SKM-1 treated with dmso at 0.1 percent for 144 hours (cell line): ENCODE measurements at regions not wholly inside any gene's neighbourhood (a gene's known extent, or its start where the extent isn't known, plus 50 kb on each side); places are given as distances from the start of the nearest gene placed in this dataset.

Experiments used
- DNase-seq: peaks from one replicate; lab custom pipeline; 2025; ENCODE audit not compliant: unreplicated experiment; lab: John Stamatoyannopoulos, UW

DNA sequence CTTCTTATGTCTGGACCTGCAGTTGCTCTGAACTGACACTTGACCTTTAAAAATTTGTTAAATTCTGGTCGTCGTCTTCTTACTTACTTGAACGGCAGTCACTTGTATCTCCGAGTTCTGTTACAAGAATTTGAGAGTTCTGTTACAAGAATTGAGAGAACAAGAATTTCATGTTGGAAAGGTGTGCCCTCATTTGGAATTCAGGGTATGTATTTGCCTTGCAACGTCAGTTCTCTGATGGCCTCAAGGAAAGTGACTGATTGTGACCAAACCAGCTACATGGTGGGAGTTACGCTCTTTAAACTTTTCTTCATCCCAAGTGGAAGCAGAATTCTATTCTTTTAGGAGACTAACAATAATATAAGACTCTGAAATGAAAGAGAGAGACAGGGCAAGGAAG is 320.0 kb upstream of the TRIB2 start:
- DNase-seq = no peak

- DNase-seq = no peak
These were observed 318.9 kb upstream of the TRIB2 start for GRCh38 chr2:12397854-12398253.

DNA sequence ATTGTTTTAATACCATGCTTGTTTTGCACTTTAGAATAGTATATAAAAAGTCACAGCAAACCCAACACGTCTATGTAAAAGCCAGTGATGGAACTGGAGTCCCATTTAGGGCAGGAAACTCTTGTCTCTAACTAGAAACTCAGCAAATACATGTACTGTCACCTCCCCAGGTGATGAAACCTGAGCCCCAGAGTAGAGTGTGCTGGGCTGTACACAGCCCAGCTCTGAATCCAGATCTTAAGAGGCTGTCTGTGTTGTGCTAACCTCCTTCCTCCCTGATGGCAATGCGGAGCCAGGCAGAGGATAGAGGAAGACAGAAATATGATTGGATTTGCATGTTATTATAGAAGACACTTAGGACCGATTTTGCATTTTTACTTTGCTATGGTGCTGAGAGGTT is 317.5 kb upstream of the TRIB2 start:
- DNase-seq = no peak

DNA sequence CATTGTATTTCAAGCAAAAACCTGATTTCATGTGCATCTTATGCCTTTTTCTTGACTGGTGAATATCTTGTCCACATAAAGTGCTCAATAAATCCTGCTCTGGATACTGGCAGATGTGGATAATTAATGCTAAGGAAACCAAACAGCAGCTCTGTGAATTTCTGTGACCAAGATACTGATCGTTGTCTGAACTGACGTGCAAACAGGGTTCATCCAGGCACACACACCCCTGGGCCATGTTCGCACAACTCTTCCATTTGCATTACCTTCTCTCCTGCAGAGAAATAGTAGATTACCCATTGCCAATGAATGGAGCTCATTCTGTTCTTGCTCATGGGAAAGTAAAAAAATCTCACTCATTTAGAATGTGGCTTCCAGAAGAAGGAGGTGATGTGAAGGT is 316.2 kb upstream of the TRIB2 start:
- DNase-seq = no peak

GRCh38 chr2:12402440-12403139 is 314.1 kb upstream of the TRIB2 start:
- DNase-seq = no peak

- no peak for DNase-seq
These were observed 312.2 kb upstream of the TRIB2 start for GRCh38 chr2:12404497-12404896.

DNA sequence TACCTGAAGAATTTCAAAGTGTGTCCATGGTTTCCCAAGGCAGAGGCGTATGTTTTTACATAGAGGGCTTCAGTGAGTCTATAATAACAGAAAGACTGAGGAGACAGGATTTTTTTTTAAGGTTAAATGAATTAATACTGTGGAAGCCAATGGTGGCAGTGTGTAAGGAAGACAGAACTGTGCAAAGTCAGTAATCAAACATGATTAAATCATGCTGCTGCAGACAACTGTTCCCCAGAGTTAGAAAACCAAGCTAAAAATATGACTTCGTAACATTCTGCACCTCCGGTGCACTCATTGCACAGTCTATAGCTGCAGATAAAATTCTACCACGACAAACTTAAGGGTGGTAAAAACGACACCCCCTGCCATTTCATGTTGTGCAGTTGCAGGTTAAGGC is 309.6 kb upstream of the TRIB2 start:
- DNase-seq = no peak

DNA sequence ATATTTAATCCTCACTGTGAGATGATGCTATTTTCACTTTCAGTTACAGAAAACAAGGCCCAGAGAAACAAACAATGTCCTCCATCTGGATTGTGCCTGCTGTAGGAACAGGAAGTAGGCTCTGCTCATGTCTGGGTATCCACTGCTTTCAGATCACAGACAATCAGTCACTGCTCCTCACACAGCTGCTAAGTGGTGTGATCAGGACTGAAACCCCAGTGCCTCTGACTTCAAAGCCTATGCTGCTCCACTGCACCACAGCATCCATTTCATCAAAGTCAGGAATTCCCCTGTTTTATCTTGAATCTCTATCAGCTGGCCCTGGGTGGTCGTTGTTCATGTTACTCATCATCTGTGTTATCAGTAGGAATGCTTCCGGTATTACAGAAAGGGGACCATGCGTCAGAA is 303.8 kb upstream of the TRIB2 start:
- DNase-seq = no peak

- DNase-seq = no peak
These were observed 301.2 kb upstream of the TRIB2 start for GRCh38 chr2:12415536-12415935.

- DNase-seq = peak; percentile 33
These were observed 300.1 kb upstream of the TRIB2 start for GRCh38 chr2:12416600-12416999.

- DNase-seq = no peak
These were observed 298.9 kb upstream of the TRIB2 start for GRCh38 chr2:12417786-12418185.

- DNase-seq = no peak
These were observed 296.9 kb upstream of the TRIB2 start for GRCh38 chr2:12419803-12420202.

- DNase-seq = no peak
These were observed 295.7 kb upstream of the TRIB2 start for GRCh38 chr2:12421046-12421445.

DNA sequence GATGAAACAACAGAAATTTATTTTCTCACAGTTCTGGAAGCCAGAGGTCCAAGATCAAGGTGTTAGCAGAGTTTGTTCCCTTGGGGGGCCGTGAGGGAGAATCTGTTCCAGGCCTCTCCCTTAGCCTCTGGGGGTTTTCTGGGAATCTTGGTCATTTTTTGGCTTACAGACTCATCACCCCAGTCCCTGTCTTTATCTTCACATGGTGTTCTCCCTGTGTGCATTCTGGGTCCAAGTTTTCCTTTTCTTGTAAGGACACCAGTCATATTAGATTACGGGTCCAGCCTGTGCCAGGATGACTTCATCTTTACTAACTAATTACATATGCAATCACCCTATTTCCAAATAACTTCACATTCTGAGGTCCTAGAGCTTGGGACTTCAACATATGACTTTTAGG is 292.5 kb upstream of the TRIB2 start:
- no peak for DNase-seq

GRCh38 chr2:12424809-12425208 is 291.9 kb upstream of the TRIB2 start:
- DNase-seq = no peak

DNA sequence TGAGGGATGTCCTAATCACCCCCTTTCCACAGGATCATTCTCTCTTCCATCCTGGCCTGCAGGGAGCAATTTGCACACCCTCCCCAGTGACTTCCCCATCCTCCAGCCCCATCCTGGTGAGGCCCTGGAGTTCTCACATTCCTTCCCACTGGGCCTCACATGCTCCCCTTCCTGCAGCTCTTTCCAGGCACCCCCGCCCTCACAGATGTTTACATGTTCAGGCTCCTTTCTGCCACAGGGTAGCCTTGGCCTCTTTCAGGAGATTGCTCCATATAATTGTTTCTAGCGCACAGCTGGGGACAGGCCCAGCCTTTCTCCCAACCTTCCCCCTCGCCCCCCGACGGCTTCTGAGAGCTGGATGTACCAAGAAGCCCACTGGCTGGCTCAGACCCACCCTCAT is 288.4 kb upstream of the TRIB2 start:
- no peak for DNase-seq

DNA sequence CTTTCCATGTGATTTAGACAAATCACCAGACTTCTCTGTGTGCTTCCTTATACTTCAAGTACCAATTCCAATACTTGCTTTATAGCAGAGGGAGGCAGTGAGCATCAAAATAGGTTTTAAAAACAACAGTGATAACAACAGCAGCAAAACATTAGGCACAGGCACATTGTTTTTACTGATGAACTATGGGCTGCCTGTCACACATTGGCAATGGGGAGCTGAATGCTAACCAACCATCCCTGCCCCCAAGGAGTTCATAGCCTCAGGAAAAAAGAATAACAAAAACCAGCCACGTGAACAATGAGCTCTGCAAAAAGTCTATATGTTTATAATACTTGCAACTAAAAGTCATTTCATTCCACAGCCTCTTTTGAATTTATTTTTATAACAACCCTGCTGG is 287.9 kb upstream of the TRIB2 start:
- no peak for DNase-seq

GRCh38 chr2:12429779-12430406 is 286.8 kb upstream of the TRIB2 start:
- DNase-seq = no peak

- peak; percentile 23 for DNase-seq
These were observed 286.2 kb upstream of the TRIB2 start for GRCh38 chr2:12430407-12431133.

GRCh38 chr2:12432985-12433625 is 283.6 kb upstream of the TRIB2 start:
- no peak for DNase-seq

DNA sequence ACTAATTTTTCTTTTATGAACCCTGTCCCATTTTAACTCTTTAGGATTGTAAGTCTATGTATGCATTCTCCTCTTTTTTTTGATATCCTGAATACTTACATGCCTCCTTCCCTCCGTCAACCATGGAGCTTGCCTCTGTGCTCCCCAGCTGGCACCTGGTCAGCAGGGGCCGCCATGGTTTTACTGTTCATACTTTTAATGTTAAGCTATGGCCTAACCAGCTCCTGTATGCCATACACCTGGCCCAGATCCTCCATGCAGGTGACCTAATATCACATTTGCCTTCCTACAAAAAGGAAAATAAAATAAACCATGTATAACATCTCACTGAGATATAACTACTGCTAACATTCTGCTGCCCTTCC is 283.1 kb upstream of the TRIB2 start:
- DNase-seq = no peak

- no peak for DNase-seq
These were observed 282.1 kb upstream of the TRIB2 start for GRCh38 chr2:12434630-12435098.
